GM13977 (cell line): ENCODE measurements at regions not wholly inside any gene's neighbourhood (a gene's known extent, or its start where the extent isn't known, plus 50 kb on each side); places are given as distances from the start of the nearest gene placed in this dataset.

ENCODE experiments used
- DNase-seq: peaks from one replicate; pipeline ENCODE4 v3.0.0; 2012; ENCODE audit warnings: low spot score
- CTCF ChIP-seq: IDR thresholded peaks from 2 replicates; pipeline ENCODE4 v1.5.1; 2012; ENCODE audit warnings: mild to moderate bottlenecking, control low read depth; ENCODE audit not compliant: insufficient read depth; ENCODE audit errors: extremely low read depth, missing control alignments
- in situ Hi-C: fragments of 300-500 bp; cut with MboI; formaldehyde crosslinking; loops from one replicate; pipeline ENCODE4 v1.12.0; 2022; ENCODE audit warnings: low sequenced_read_pairs, low pct_unique_long_range_greater_than_20kb, mixed read lengths, inconsistent platforms; ENCODE audit not compliant: unreplicated experiment

GRCh38 chr10:47053081-47053798 is 142.0 kb downstream of the PTPN20 start:
- no peak for DNase-seq
- in situ Hi-C loops: no loop called here
- TF ChIP-seq CTCF: no peak

- TF ChIP-seq CTCF: no peak
- in situ Hi-C loops: no loop called here
- no peak for DNase-seq
These were observed 143.7 kb downstream of the PTPN20 start for GRCh38 chr10:47054974-47055373.

- no peak for DNase-seq
- no peak for TF ChIP-seq CTCF
- in situ Hi-C loops: no loop called here
These were observed 144.4 kb downstream of the PTPN20 start for GRCh38 chr10:47055386-47056246.

- DNase-seq: no peak
- no peak for TF ChIP-seq CTCF
- in situ Hi-C loops: no loop called here
These were observed 145.0 kb downstream of the PTPN20 start for GRCh38 chr10:47056247-47056510.

- in situ Hi-C loops: no loop called here
- no peak for DNase-seq
- TF ChIP-seq CTCF: no peak
These were observed 146.2 kb downstream of the PTPN20 start for GRCh38 chr10:47057471-47057870.

- in situ Hi-C loops: no loop called here
- DNase-seq: no peak
- no peak for TF ChIP-seq CTCF
These were observed 146.9 kb downstream of the PTPN20 start for GRCh38 chr10:47058032-47058702.
